ENCODE measurements at regions not wholly inside any gene's neighbourhood (a gene's known extent, or its start where the extent isn't known, plus 50 kb on each side); places are given as distances from the start of the nearest gene placed in this dataset.

DNA sequence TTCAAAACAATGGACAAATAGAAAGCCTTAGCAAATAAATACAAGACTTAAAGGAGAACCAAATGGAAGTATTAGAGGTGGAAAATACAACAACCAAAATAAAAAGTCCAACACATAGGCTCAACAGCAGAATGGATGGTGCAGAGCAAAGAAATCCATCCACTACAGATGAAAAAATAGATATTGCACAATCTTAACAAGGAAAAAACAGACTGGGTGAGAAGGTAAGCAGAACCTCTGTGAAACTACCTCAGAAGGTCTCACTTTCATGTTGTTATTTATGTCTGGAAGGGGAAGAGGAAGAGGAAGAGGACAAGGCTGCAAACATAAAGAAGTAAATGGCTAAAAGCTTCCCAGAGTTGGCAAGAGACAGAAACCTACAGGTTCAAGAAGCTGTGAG, 158.7 kb upstream of the NBPF11 start:
- Histone ChIP-seq H3K4me1 (ENCODE audit: control insufficient read depth in 4 of 4, insufficient read depth in 4 of 4, low read length in 3 of 4) (peaks cover 0 to 1% (median 0%) of the 10 kb centered on the region in 4 donors), H3K27ac (ENCODE audit: low read depth in 1 of 2, low read length in 2 of 2) (no peak overlapping the region), H3K4me3 (ENCODE audit: low read depth in 1 of 3, low read length in 3 of 3) (no peak overlapping the region), H3K9me3 (ENCODE audit: control insufficient read depth in 4 of 4, low read length in 3 of 4) (peaks cover 0 to 10% (median 4%) of the 10 kb centered on the region in 4 donors), H3K36me3 (ENCODE audit: control insufficient read depth in 4 of 4, insufficient read depth in 3 of 4, low read depth in 1 of 4, low read length in 3 of 4) (no peaks in the 10 kb centered on the region), H3K9ac (ENCODE audit: low read depth in 1 of 2, low read length in 2 of 2) (no peak overlapping the region), H3K27me3 (ENCODE audit: control insufficient read depth in 4 of 4, insufficient read depth in 4 of 4, low read length in 3 of 4) (peaks cover 3 to 28% (median 12%) of the 10 kb centered on the region in 4 donors)
- TF ChIP-seq YY1 (IDR thresholded peaks at IDR 0.05) (no peak), SP1 (IDR thresholded peaks at IDR 0.05) (no peak), HNF4A (conservative IDR thresholded peaks at IDR 0.05) (no peak), JUND (IDR thresholded peaks at IDR 0.05) (no peak), HNF4G (IDR thresholded peaks at IDR 0.05) (no peak), FOXA2 (IDR thresholded peaks at IDR 0.05) (no peak), EGR1 (IDR thresholded peaks at IDR 0.05; ENCODE audit: low read depth in 2 of 2) (no peak), TAF1 (conservative IDR thresholded peaks at IDR 0.05) (no peak), RXRA (IDR thresholded peaks at IDR 0.05) (no peak), RAD21 (IDR thresholded peaks at IDR 0.05) (no peak), NR2F2 (IDR thresholded peaks at IDR 0.05) (no peak), FOXA1 (IDR thresholded peaks at IDR 0.05) (no peak)
- TF ChIP-seq, protein P1, sequence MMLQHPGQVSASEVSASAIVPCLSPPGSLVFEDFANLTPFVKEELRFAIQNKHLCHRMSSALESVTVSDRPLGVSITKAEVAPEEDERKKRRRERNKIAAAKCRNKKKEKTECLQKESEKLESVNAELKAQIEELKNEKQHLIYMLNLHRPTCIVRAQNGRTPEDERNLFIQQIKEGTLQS (IDR thresholded peaks at IDR 0.05), result no peak
- TF ChIP-seq, protein P2, sequence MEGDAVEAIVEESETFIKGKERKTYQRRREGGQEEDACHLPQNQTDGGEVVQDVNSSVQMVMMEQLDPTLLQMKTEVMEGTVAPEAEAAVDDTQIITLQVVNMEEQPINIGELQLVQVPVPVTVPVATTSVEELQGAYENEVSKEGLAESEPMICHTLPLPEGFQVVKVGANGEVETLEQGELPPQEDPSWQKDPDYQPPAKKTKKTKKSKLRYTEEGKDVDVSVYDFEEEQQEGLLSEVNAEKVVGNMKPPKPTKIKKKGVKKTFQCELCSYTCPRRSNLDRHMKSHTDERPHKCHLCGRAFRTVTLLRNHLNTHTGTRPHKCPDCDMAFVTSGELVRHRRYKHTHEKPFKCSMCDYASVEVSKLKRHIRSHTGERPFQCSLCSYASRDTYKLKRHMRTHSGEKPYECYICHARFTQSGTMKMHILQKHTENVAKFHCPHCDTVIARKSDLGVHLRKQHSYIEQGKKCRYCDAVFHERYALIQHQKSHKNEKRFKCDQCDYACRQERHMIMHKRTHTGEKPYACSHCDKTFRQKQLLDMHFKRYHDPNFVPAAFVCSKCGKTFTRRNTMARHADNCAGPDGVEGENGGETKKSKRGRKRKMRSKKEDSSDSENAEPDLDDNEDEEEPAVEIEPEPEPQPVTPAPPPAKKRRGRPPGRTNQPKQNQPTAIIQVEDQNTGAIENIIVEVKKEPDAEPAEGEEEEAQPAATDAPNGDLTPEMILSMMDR (IDR thresholded peaks at IDR 0.05; ENCODE audit: low read depth, low read length, missing input control), result no peak
- TF ChIP-seq, protein P3, sequence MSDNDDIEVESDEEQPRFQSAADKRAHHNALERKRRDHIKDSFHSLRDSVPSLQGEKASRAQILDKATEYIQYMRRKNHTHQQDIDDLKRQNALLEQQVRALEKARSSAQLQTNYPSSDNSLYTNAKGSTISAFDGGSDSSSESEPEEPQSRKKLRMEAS (IDR thresholded peaks at IDR 0.05), result no peak
- TF ChIP-seq, protein P4, sequence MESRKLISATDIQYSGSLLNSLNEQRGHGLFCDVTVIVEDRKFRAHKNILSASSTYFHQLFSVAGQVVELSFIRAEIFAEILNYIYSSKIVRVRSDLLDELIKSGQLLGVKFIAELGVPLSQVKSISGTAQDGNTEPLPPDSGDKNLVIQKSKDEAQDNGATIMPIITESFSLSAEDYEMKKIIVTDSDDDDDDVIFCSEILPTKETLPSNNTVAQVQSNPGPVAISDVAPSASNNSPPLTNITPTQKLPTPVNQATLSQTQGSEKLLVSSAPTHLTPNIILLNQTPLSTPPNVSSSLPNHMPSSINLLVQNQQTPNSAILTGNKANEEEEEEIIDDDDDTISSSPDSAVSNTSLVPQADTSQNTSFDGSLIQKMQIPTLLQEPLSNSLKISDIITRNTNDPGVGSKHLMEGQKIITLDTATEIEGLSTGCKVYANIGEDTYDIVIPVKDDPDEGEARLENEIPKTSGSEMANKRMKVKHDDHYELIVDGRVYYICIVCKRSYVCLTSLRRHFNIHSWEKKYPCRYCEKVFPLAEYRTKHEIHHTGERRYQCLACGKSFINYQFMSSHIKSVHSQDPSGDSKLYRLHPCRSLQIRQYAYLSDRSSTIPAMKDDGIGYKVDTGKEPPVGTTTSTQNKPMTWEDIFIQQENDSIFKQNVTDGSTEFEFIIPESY (IDR thresholded peaks at IDR 0.05), result no peak
- DNase-seq (ENCODE audit: low spot score), result no peak

DNA sequence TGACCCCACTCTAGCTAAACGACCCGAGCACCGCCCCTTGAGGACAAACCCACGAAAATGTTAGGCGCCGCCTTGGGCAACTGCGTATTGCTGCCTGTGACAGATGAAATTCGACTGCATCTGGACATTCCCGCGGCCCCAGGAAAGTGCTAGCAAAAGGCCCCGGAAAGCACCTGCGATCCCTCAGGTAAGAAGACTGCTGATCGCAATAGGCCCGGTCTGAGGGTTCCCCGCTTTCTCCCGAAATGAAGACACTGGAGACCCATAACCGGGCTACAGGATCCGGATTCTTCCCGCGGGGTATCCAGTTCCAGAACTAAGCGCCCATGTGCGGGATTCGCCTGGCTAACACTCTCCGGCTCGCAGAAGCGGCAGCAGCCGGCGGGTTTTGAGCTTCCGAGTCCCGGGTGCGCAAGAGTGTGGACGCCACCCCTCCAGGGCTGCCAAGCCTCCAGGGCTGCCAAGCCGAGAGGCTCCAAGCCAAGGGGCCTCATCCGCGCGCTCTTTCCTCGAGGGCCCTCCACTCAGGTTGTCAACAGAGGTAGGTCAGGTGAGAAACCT, 157.9 kb upstream of the NBPF11 start:
- H3K36me3 ChIP-seq (ENCODE audit: control insufficient read depth in 4 of 4, insufficient read depth in 3 of 4, low read depth in 1 of 4, low read length in 3 of 4), result no peaks in the 10 kb centered on the region
- 13% methylated on average over 37 of the region's 37 CpGs for WGBS
- no peaks in the 10 kb centered on the region for H3K4me1 ChIP-seq (ENCODE audit: control insufficient read depth in 4 of 4, insufficient read depth in 4 of 4, low read length in 3 of 4)
- no peak overlapping the region for H3K27ac ChIP-seq (ENCODE audit: low read depth in 1 of 2, low read length in 2 of 2)
- TF ChIP-seq HNF4A (conservative IDR thresholded peaks at IDR 0.05) (no peak), GABPA (IDR thresholded peaks at IDR 0.05 in 1 of 2, conservative IDR thresholded peaks at IDR 0.05 in 1 of 2) (no peak), SP1 (IDR thresholded peaks at IDR 0.05) (no peak), EGR1 (IDR thresholded peaks at IDR 0.05; ENCODE audit: low read depth in 2 of 2) (no peak), RAD21 (IDR thresholded peaks at IDR 0.05) (no peak), HNF4G (IDR thresholded peaks at IDR 0.05) (no peak), YY1 (IDR thresholded peaks at IDR 0.05) (no peak), FOXA1 (IDR thresholded peaks at IDR 0.05) (no peak)
- TF ChIP-seq, protein P1 (IDR thresholded peaks at IDR 0.05), result no peak
- peaks cover 3 to 28% (median 12%) of the 10 kb centered on the region in 4 donors for H3K27me3 ChIP-seq (ENCODE audit: control insufficient read depth in 4 of 4, insufficient read depth in 4 of 4, low read length in 3 of 4)
- no peak overlapping the region for H3K9ac ChIP-seq (ENCODE audit: low read depth in 1 of 2, low read length in 2 of 2)
- no peak overlapping the region for H3K4me3 ChIP-seq (ENCODE audit: low read depth in 1 of 3, low read length in 3 of 3)
- DNase-seq (ENCODE audit: low spot score), result no peak
- H3K9me3 ChIP-seq (ENCODE audit: control insufficient read depth in 4 of 4, low read length in 3 of 4), result peaks cover 0 to 10% (median 4%) of the 10 kb centered on the region in 4 donors

Data from liver (tissue), 8 donors.